Nephron progenitor cell (in vitro differentiated cells): ENCODE measurements at regions not wholly inside any gene's neighbourhood (a gene's known extent, or its start where the extent isn't known, plus 50 kb on each side); places are given as distances from the start of the nearest gene placed in this dataset.
A peak's percentile ranks its signal among the peaks of the same experiment; 100 is the strongest.

Experiments used
- DNase-seq: peaks from one replicate; pipeline ENCODE4 v3.0.0; 2021
- H3K27ac Mint-ChIP-seq: 2 replicates; pipeline ENCODE4 v1.8.0; 2021; ENCODE audit warnings: mild to moderate bottlenecking, moderate library complexity, mixed read lengths
- H3K27me3 Mint-ChIP-seq: 2 replicates; pipeline ENCODE4 v1.8.0; 2021; ENCODE audit warnings: mild to moderate bottlenecking, low read depth, mixed read lengths; ENCODE audit not compliant: poor library complexity
- H3K36me3 Mint-ChIP-seq: 2 replicates; pipeline ENCODE4 v1.8.0; 2021; ENCODE audit warnings: low read depth, mixed read lengths
- H3K4me1 Mint-ChIP-seq: 2 replicates; pipeline ENCODE4 v1.8.0; 2021; ENCODE audit warnings: mixed read lengths
- H3K4me3 Mint-ChIP-seq: 2 replicates; pipeline ENCODE4 v1.8.0; 2021; ENCODE audit warnings: mild to moderate bottlenecking, moderate library complexity, mixed read lengths
- H3K9me3 Mint-ChIP-seq: 2 replicates; pipeline ENCODE4 v1.8.0; 2021; ENCODE audit warnings: mild to moderate bottlenecking, moderate library complexity, mixed read lengths
- TF ChIP-seq, protein P1 (sequence below): fragments of 200-600 bp; sonication (generic); IDR thresholded peaks from 2 replicates; pipeline ENCODE4 v1.5.0; 2021; ENCODE audit warnings: antibody characterized with exemption

DNA sequence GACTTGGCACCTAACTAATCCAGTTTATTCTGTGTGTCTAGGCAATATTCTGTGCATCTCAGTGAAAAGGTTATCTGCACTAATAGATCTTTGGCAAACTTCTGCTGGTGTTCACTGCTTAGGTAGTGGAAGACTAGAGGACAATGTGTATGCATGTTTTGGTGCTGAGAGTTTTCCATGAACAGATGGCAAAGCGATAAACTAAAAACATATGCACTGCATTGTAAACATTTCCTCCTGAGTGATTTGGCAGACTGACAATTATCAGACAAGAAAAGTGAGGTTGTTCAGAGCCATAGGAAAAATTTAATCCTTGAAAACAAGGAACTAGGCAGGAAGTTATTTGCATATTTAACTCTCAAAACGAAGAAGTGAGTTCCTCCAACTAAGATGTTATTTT, 400.4 kb downstream of the ATP23 start:
- Mint-ChIP-seq H3K27me3 (peaks cover 4% of the 10 kb centered on the region), H3K27ac (no peak overlapping the region), H3K9me3 (no peaks in the 10 kb centered on the region), H3K4me3 (no peak overlapping the region), H3K36me3 (no peaks in the 10 kb centered on the region), H3K4me1 (peaks cover 5% of the 10 kb centered on the region)
- no peak for DNase-seq
- TF ChIP-seq, protein P1, sequence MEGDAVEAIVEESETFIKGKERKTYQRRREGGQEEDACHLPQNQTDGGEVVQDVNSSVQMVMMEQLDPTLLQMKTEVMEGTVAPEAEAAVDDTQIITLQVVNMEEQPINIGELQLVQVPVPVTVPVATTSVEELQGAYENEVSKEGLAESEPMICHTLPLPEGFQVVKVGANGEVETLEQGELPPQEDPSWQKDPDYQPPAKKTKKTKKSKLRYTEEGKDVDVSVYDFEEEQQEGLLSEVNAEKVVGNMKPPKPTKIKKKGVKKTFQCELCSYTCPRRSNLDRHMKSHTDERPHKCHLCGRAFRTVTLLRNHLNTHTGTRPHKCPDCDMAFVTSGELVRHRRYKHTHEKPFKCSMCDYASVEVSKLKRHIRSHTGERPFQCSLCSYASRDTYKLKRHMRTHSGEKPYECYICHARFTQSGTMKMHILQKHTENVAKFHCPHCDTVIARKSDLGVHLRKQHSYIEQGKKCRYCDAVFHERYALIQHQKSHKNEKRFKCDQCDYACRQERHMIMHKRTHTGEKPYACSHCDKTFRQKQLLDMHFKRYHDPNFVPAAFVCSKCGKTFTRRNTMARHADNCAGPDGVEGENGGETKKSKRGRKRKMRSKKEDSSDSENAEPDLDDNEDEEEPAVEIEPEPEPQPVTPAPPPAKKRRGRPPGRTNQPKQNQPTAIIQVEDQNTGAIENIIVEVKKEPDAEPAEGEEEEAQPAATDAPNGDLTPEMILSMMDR = no peak

DNA sequence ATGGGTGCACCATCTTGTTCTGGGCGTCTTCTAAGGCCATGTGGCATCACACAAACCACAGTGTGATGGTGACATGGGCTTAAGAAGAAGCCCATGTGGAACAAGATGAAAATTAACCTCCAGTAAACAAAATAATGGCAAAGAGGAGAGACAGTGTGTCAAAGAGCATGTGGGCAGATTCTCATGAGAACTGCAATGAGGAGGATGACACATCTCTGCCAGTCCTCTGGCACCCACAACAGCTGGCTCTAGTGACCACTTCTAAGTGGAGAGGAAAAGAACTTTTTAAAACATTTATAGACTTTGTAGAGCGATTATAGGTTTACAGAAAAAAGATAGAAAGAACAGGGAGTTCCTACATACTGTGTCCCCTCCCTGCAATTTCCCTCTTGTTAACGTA, 401.4 kb downstream of the ATP23 start:
- no peak overlapping the region for H3K4me3 Mint-ChIP-seq

DNA sequence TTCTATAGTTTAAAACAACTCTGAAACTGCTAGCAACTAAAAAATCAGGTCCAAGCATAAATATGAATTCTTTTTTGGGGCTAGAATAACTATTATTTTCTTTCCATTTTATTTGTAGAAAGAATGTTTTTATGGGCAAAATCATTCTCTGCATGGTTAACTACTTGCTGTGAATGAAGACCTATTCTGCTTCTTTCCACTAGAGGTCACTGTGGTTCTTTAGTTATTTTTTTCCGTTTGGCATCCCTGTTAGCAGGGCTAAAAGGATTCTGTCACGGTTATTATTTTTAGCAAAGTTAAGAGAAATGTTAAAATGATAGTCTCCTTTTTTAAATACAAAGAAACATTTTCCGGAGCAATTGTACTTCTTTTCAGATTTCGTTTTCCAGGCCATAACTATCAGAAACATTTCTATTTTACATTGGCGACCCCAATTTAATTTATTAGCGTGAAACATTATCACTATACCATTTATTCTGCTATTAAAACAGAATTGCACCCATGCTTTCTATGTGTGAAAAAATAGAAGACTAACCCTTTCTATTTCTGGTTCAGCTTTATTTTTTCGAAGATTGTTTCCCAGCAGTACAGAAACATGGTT, 404.8 kb downstream of the ATP23 start:
- Mint-ChIP-seq H3K9me3 (peaks cover 19% of the 10 kb centered on the region), H3K27ac (no peak overlapping the region), H3K4me1 (peaks cover 10% of the 10 kb centered on the region), H3K36me3 (no peaks in the 10 kb centered on the region), H3K27me3 (peaks cover 4% of the 10 kb centered on the region), H3K4me3 (no peak overlapping the region)
- TF ChIP-seq, protein P1 = peak; percentile 85
- peak; percentile 9 for DNase-seq

More for the DNA sequence above, 401.4 kb downstream of the ATP23 start:
- DNase-seq = no peak
- Mint-ChIP-seq H3K9me3 (no peaks in the 10 kb centered on the region), H3K27me3 (peaks cover 4% of the 10 kb centered on the region), H3K4me1 (peaks cover 10% of the 10 kb centered on the region), H3K27ac (no peak overlapping the region), H3K36me3 (no peaks in the 10 kb centered on the region)
- TF ChIP-seq, protein P1 = no peak

DNA sequence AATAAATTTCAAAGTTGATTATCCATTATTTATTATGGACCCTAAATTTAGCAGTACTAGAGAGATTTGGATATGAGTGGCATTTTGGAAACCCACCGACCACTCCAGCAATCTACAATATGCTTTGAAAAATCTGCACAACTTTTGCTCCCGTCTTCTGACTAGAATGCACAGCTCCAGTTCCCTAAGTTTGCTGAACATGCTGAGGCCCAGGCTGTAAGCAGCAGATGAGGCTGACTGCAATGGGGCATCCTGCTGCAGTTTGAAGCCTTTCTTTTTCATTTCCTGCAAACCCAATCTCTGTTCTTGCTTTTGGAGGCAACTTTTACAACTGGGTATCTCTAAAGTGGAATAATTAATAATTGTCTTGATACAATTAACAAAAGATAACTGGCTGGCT, 405.8 kb downstream of the ATP23 start:
- Mint-ChIP-seq H3K4me1 (peaks cover 10% of the 10 kb centered on the region), H3K36me3 (no peaks in the 10 kb centered on the region), H3K27me3 (peaks cover 4% of the 10 kb centered on the region), H3K9me3 (peaks cover 19% of the 10 kb centered on the region), H3K27ac (no peak overlapping the region), H3K4me3 (no peak overlapping the region)
- DNase-seq = no peak
- TF ChIP-seq, protein P1 = no peak

DNA sequence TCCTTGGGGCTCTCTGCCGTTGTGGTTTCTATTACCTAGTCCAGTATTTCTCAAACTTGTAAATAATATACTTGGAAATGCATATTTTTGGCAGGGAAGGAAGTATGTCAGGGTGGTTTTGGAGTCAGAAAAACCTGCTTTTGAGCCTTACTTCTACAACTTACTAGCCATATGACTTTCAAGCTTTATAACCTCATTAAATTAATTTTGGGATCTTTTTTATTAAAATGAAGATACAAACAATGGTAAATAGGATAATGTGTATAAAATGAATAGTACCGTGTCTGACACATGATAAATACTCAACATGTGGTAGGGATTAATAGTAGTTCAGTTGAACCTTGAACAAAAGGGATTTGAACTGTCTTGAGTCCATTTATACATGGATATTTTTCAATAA, 406.3 kb downstream of the ATP23 start:
- Mint-ChIP-seq H3K36me3 (no peaks in the 10 kb centered on the region), H3K4me1 (peaks cover 10% of the 10 kb centered on the region), H3K27ac (no peak overlapping the region), H3K27me3 (peaks cover 4% of the 10 kb centered on the region), H3K9me3 (peaks cover 19% of the 10 kb centered on the region), H3K4me3 (no peak overlapping the region)
- TF ChIP-seq, protein P1 = no peak
- DNase-seq = no peak

DNA sequence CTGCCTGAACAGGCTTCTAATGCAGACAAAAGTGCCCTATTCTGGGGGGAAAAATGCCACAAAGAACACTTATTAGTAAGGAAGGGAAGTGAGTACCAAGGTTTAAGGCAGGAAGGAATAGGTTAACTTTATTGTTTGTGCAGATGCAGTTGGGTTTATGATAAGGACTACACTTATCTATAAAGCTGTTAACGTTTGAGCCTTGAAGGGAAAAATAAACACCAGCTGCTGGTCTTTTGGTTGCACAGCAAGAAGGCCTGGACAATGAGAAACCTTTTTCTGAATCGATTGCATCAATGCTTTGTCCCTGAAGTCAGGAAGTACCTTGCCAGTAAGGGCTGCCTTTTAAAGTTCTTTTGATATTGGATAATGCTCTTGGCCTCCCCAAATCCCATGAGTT, 407.8 kb downstream of the ATP23 start:
- Mint-ChIP-seq H3K27me3 (peaks cover under 1% of the 10 kb centered on the region), H3K27ac (no peak overlapping the region)

More for the DNA sequence above, 407.8 kb downstream of the ATP23 start:
- Mint-ChIP-seq H3K36me3 (no peaks in the 10 kb centered on the region), H3K4me1 (peaks cover 10% of the 10 kb centered on the region), H3K4me3 (no peak overlapping the region), H3K9me3 (peaks cover 19% of the 10 kb centered on the region)
- TF ChIP-seq, protein P1 = no peak
- DNase-seq = no peak
